H9 (cell line): ENCODE measurements at regions not wholly inside any gene's neighbourhood (a gene's known extent, or its start where the extent isn't known, plus 50 kb on each side); places are given as distances from the start of the nearest gene placed in this dataset.

Experiments used
- DNase-seq: peaks from one replicate; pipeline ENCODE4 v3.0.0-alpha.2; 2017
- H2AFZ ChIP-seq: one replicate; pipeline ENCODE4 v1.6.1; 2013; ENCODE audit warnings: mild to moderate bottlenecking, low read length, control low read depth, moderate library complexity
- H2AK5ac ChIP-seq: 2 replicates; pipeline ENCODE4 v1.6.1; 2013; ENCODE audit warnings: low read length, control low read depth, mixed read lengths; ENCODE audit not compliant: insufficient read length
- H2BK120ac ChIP-seq: one replicate; pipeline ENCODE4 v1.6.1; 2013; ENCODE audit warnings: low read depth, mild to moderate bottlenecking, low read length, control low read depth, inconsistent platforms; ENCODE audit not compliant: poor library complexity, severe bottlenecking
- H2BK12ac ChIP-seq: 2 replicates; pipeline ENCODE4 v1.6.1; 2013; ENCODE audit warnings: low read length, control low read depth, mixed read lengths, low read depth; ENCODE audit not compliant: insufficient read length
- H2BK15ac ChIP-seq: 2 replicates; pipeline ENCODE4 v1.6.1; 2013; ENCODE audit warnings: low read depth, low read length, control low read depth
- H2BK20ac ChIP-seq: one replicate; pipeline ENCODE4 v1.6.1; 2013; ENCODE audit warnings: low read depth, mild to moderate bottlenecking, low read length, control low read depth, inconsistent platforms; ENCODE audit not compliant: poor library complexity, severe bottlenecking
- H2BK5ac ChIP-seq: 2 replicates; pipeline ENCODE4 v1.6.1; 2013; ENCODE audit warnings: low read length, control low read depth, mixed read lengths; ENCODE audit not compliant: insufficient read length
- H3K14ac ChIP-seq: 2 replicates; pipeline ENCODE4 v1.6.1; 2013; ENCODE audit warnings: low read length, control low read depth; ENCODE audit not compliant: insufficient read depth
- H3K18ac ChIP-seq: 2 replicates; pipeline ENCODE4 v1.6.1; 2013; ENCODE audit warnings: low read depth, mild to moderate bottlenecking, mixed read lengths, low read length, control low read depth; ENCODE audit not compliant: insufficient read length
- H3K23ac ChIP-seq: 2 replicates; pipeline ENCODE4 v1.6.1; 2013; ENCODE audit warnings: low read length, control low read depth, mixed read lengths, low read depth; ENCODE audit not compliant: insufficient read length
- H3K23me2 ChIP-seq: 2 replicates; pipeline ENCODE4 v1.6.1; 2013; ENCODE audit warnings: low read depth, mild to moderate bottlenecking, mixed read lengths, low read length, control low read depth; ENCODE audit not compliant: insufficient read length, poor library complexity, severe bottlenecking
- H3K27ac ChIP-seq: 2 replicates; pipeline ENCODE4 v1.5.1; 2013; ENCODE audit warnings: low read length, control low read depth, mixed read lengths, low read depth; ENCODE audit not compliant: insufficient read length
- H3K27me3 ChIP-seq: 2 replicates; pipeline ENCODE4 v1.6.1; 2013; ENCODE audit warnings: low read length, control low read depth, inconsistent platforms; ENCODE audit not compliant: insufficient read depth
- H3K4ac ChIP-seq: 2 replicates; pipeline ENCODE4 v1.6.1; 2013; ENCODE audit warnings: low read depth, mild to moderate bottlenecking, control low read depth, inconsistent platforms, low read length, moderate library complexity
- H3K4me1 ChIP-seq: 2 replicates; pipeline ENCODE4 v1.6.1; 2013; ENCODE audit warnings: low read length, control low read depth, inconsistent platforms; ENCODE audit not compliant: insufficient read depth
- H3K4me2 ChIP-seq: 2 replicates; pipeline ENCODE4 v1.6.1; 2013; ENCODE audit warnings: low read length, control low read depth, mixed read lengths; ENCODE audit not compliant: insufficient read length, insufficient read depth
- H3K56ac ChIP-seq: 2 replicates; pipeline ENCODE4 v1.6.1; 2013; ENCODE audit warnings: low read depth, mild to moderate bottlenecking, mixed read lengths, low read length, control low read depth; ENCODE audit not compliant: insufficient read length
- H3K79me1 ChIP-seq: 2 replicates; pipeline ENCODE4 v1.6.1; 2013; ENCODE audit warnings: low read depth, mild to moderate bottlenecking, moderate library complexity, low read length, control low read depth, inconsistent platforms; ENCODE audit not compliant: insufficient read depth, poor library complexity, severe bottlenecking
- H3K79me2 ChIP-seq: 2 replicates; pipeline ENCODE4 v1.6.1; 2013; ENCODE audit warnings: low read length, control low read depth, inconsistent platforms; ENCODE audit not compliant: insufficient read depth
- H3K9ac ChIP-seq: 2 replicates; pipeline ENCODE4 v1.6.1; 2013; ENCODE audit warnings: low read length, control low read depth, mixed read lengths; ENCODE audit not compliant: insufficient read length; ENCODE audit errors: extremely low read depth
- H3K9me3 ChIP-seq: one replicate; pipeline ENCODE4 v1.6.1; 2013; ENCODE audit warnings: low read depth, low read length, inconsistent platforms; ENCODE audit not compliant: control insufficient read depth
- H3T11ph ChIP-seq: one replicate; pipeline ENCODE4 v1.6.1; 2013; ENCODE audit warnings: mild to moderate bottlenecking, low read length, control low read depth, inconsistent platforms
- H4K20me1 ChIP-seq: one replicate; pipeline ENCODE4 v1.6.1; 2013; ENCODE audit not compliant: control insufficient read depth, insufficient read length, insufficient read depth
- H4K5ac ChIP-seq: 2 replicates; pipeline ENCODE4 v1.6.1; 2013; ENCODE audit warnings: low read depth, mild to moderate bottlenecking, mixed read lengths, low read length, control low read depth; ENCODE audit not compliant: insufficient read length
- H4K8ac ChIP-seq: replicated peaks from 2 replicates; pipeline ENCODE4 v1.6.1; 2013; ENCODE audit warnings: low read length, control low read depth, mixed read lengths, low read depth; ENCODE audit not compliant: insufficient read length
- H4K91ac ChIP-seq: 2 replicates; pipeline ENCODE4 v1.6.1; 2013; ENCODE audit warnings: low read depth, mild to moderate bottlenecking, moderate library complexity, mixed read lengths, low read length, control low read depth; ENCODE audit not compliant: insufficient read length
- H3K27ac Mint-ChIP-seq, 3 experiments: 2 replicates in 2 of 3; 3 replicates in 1 of 3; pipeline ENCODE4 v1.8.0; 2020 to 2021; ENCODE audit warnings: mixed read lengths in 3 of 3, mild to moderate bottlenecking in 1 of 3, moderate library complexity in 1 of 3
- H3K27me3 Mint-ChIP-seq: 2 replicates; pipeline ENCODE4 v1.8.0; 2021; ENCODE audit warnings: low read depth, mild to moderate bottlenecking, moderate library complexity, mixed read lengths
- H3K36me3 Mint-ChIP-seq, 3 experiments: 2 replicates in 2 of 3; 3 replicates in 1 of 3; pipeline ENCODE4 v1.8.0; 2020 to 2021; ENCODE audit warnings: low read depth in 3 of 3, mixed read lengths in 3 of 3; ENCODE audit not compliant: insufficient read depth in 1 of 3
- H3K4me1 Mint-ChIP-seq, 2 experiments: 2 replicates each; pipeline ENCODE4 v1.8.0; 2020; ENCODE audit warnings: mixed read lengths in 2 of 2
- H3K4me3 Mint-ChIP-seq, 2 experiments: 2 replicates in 1 of 2; 3 replicates in 1 of 2; pipeline ENCODE4 v1.8.0; 2020 to 2021; ENCODE audit warnings: mild to moderate bottlenecking in 2 of 2, mixed read lengths in 2 of 2, moderate library complexity in 1 of 2
- H3K9me3 Mint-ChIP-seq, 2 experiments: 2 replicates in 1 of 2; 3 replicates in 1 of 2; pipeline ENCODE4 v1.8.0; 2020; ENCODE audit warnings: mild to moderate bottlenecking in 2 of 2, mixed read lengths in 2 of 2, moderate library complexity in 1 of 2
- CTCF ChIP-seq: fragments of 200-600 bp; sonication (generic); conservative IDR thresholded peaks from 3 replicates; pipeline ENCODE4 v1.8.0; 2021; ENCODE audit warnings: antibody characterized with exemption, mild to moderate bottlenecking

- Histone ChIP-seq H3K14ac (no peak overlapping the region), H3K4ac (no peak overlapping the region), H3K18ac (no peak overlapping the region), H3K79me2 (no peaks in the 10 kb centered on the region), H2BK15ac (no peak overlapping the region), H3K9ac (no peak overlapping the region), H2BK120ac (no peak overlapping the region), H3K23me2 (no peaks in the 10 kb centered on the region), H4K8ac (no peak overlapping the region), H3K23ac (no peak overlapping the region), H3K27me3 (no peaks in the 10 kb centered on the region), H3K79me1 (no peaks in the 10 kb centered on the region), H2AFZ (no peak overlapping the region), H4K20me1 (no peaks in the 10 kb centered on the region), H4K5ac (no peak overlapping the region), H2AK5ac (no peak overlapping the region), H3K4me2 (no peak overlapping the region), H2BK20ac (no peak overlapping the region), H3T11ph (no peak overlapping the region), H3K56ac (no peak overlapping the region), H3K27ac (no peak overlapping the region), H2BK12ac (no peak overlapping the region), H2BK5ac (no peak overlapping the region), H4K91ac (no peak overlapping the region), H3K9me3 (no peaks in the 10 kb centered on the region), H3K4me1 (no peaks in the 10 kb centered on the region)
- DNase-seq = no peak
- Mint-ChIP-seq H3K36me3 (peaks cover under 1 to 25% (median 4%) of the 10 kb centered on the region in 3 experiments; a peak in 5 of 7 replicates), H3K27ac (no peak overlapping the region), H3K9me3 (peaks cover 2 to 6% of the 10 kb centered on the region in 2 experiments; a peak in 4 of 5 replicates), H3K27me3 (no peaks in the 10 kb centered on the region), H3K4me1 (peaks cover 2 to 5% of the 10 kb centered on the region in 2 experiments; a peak in 3 of 4 replicates), H3K4me3 (no peak overlapping the region)
- TF ChIP-seq CTCF = no peak
Measured at GRCh38 chr3:30252474-30252873, 353.9 kb upstream of the TGFBR2 start.
